ENCODE measurements at regions not wholly inside any gene's neighbourhood (a gene's known extent, or its start where the extent isn't known, plus 50 kb on each side); places are given as distances from the start of the nearest gene placed in this dataset.

DNA sequence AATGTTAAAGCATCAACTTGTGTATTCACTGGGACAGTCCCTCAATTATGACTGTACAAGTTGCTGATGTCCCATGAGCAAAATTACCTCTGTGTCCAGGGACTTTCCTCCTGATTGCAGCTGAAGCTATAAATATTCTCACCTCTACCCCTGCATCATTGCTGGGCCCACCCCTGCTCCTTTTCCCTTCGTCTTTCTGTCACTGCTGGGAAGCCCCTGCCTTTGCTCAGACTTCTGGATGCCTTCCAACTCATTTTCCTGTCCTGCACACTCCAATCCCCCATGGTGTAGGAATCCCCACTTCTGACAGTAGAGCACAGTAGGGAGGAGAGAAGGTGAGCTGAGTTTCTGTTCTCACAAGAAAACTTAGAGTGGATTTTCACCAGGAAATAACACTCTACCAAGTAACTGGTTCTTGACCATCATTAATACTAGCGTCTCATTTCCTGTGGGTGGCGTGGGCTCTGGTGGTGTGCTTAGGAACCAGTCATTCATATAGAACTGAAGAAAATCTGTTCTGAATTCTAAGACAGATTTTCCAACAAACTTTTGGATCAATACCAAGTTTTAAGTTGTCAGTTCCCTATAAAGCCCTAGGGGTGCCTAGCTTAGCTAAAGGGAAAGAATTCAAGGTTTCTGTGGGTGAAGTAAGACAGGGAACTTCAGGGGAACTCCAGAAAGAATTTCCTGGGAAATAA lies 136.2 kb upstream of the MED14 start:
- H3K27me3 ChIP-seq (ENCODE audit: low read depth, low read length) = no peaks in the 10 kb centered on the region
- H3K27ac ChIP-seq (ENCODE audit: low read length) = peak overlapping the region; percentile 95

DNA sequence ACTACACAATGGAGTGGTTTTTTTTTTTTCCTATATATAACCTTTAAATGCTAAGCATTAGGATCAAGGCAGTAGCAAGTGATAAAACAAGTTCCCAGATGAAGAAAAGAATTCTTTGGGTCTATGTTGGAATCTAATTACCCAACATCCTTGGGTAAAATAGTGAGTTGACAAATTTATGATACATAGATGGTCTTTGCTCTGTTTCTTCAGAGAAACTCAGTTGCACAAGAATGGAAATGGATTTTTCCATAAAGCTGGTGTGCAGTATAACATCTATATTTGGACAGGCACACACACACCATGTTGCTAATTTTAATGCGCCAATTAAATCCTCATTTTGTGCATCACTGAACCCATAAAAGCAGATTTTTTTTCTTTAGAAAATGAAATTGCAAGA lies 137.0 kb upstream of the MED14 start:
- Histone ChIP-seq H3K9ac (ENCODE audit: low read length) (peak overlapping the region; percentile 51; the same call in 1 of the 2 replicates), H3K27ac (ENCODE audit: low read length) (peak overlapping the region; percentile 95), H3K27me3 (ENCODE audit: low read depth, low read length) (no peaks in the 10 kb centered on the region), H4K20me1 (ENCODE audit: insufficient read depth, low read length) (no peaks in the 10 kb centered on the region), H3K36me3 (replicated peaks; ENCODE audit: low read depth, low read length) (no peaks in the 10 kb centered on the region), H3K79me2 (ENCODE audit: low read length) (no peaks in the 10 kb centered on the region), H3K4me2 (ENCODE audit: low read length) (peak overlapping the region; percentile 81), H3K9me3 (ENCODE audit: insufficient read depth, low read length) (no peaks in the 10 kb centered on the region), H3K4me1 (ENCODE audit: low read length) (peaks cover 26% of the 10 kb centered on the region), H2AFZ (ENCODE audit: low read depth, low read length) (no peak overlapping the region), H3K4me3 (ENCODE audit: low read length) (peak overlapping the region; percentile 53; the same call in 1 of the 2 replicates)
- TF ChIP-seq, protein P1, sequence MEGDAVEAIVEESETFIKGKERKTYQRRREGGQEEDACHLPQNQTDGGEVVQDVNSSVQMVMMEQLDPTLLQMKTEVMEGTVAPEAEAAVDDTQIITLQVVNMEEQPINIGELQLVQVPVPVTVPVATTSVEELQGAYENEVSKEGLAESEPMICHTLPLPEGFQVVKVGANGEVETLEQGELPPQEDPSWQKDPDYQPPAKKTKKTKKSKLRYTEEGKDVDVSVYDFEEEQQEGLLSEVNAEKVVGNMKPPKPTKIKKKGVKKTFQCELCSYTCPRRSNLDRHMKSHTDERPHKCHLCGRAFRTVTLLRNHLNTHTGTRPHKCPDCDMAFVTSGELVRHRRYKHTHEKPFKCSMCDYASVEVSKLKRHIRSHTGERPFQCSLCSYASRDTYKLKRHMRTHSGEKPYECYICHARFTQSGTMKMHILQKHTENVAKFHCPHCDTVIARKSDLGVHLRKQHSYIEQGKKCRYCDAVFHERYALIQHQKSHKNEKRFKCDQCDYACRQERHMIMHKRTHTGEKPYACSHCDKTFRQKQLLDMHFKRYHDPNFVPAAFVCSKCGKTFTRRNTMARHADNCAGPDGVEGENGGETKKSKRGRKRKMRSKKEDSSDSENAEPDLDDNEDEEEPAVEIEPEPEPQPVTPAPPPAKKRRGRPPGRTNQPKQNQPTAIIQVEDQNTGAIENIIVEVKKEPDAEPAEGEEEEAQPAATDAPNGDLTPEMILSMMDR (IDR thresholded peaks at IDR 0.05; ENCODE audit: low read depth, low read length) = no peak
- no peak for TF ChIP-seq EZH2phosphoT487 (IDR thresholded peaks at IDR 0.05; ENCODE audit: low read depth)

More for the DNA sequence above, 136.2 kb upstream of the MED14 start:
- peaks cover 31% of the 10 kb centered on the region for H3K4me1 ChIP-seq (ENCODE audit: low read length)
- peak overlapping the region; percentile 81 for H3K4me2 ChIP-seq (ENCODE audit: low read length)
- peak overlapping the region; percentile 51; the same call in 1 of the 2 replicates for H3K9ac ChIP-seq (ENCODE audit: low read length)
- H3K36me3 ChIP-seq (replicated peaks; ENCODE audit: low read depth, low read length) = no peaks in the 10 kb centered on the region
- no peaks in the 10 kb centered on the region for H3K79me2 ChIP-seq (ENCODE audit: low read length)
- TF ChIP-seq, protein P1 (IDR thresholded peaks at IDR 0.05; ENCODE audit: low read depth, low read length) = 0 out of 2 replicates have a peak, but pooled peaks have one; percentile 13
- no peak for TF ChIP-seq EZH2phosphoT487 (IDR thresholded peaks at IDR 0.05; ENCODE audit: low read depth)
- no peaks in the 10 kb centered on the region for H3K9me3 ChIP-seq (ENCODE audit: insufficient read depth, low read length)
- no peaks in the 10 kb centered on the region for H4K20me1 ChIP-seq (ENCODE audit: insufficient read depth, low read length)
- H3K4me3 ChIP-seq (ENCODE audit: low read length) = peak overlapping the region; percentile 53
- H2AFZ ChIP-seq (ENCODE audit: low read depth, low read length) = no peak overlapping the region

DNA sequence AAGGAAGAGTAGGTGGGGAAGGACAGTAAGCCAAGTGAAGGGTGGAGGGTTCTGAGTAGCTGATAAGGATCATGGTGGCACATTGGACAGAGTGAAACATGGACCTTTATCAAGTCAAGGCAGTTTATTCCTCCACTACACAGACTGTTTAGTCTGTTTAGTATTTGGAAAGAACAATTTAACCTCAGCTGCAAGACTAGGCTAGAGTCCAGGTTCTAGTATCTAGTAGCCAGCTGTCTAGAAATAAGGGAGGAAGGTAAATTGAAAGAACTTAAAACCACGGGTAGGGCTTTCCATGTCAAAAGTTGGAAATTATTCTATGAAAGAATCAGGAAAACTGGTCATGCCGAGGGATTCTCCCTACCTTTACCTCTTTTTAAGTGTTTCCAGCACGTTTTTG lies 140.1 kb upstream of the MED14 start:
- Histone ChIP-seq H3K27me3 (ENCODE audit: low read depth, low read length) (no peaks in the 10 kb centered on the region), H3K36me3 (replicated peaks; ENCODE audit: low read depth, low read length) (no peaks in the 10 kb centered on the region), H3K79me2 (ENCODE audit: low read length) (no peaks in the 10 kb centered on the region), H3K4me1 (ENCODE audit: low read length) (peaks cover 29% of the 10 kb centered on the region), H3K27ac (ENCODE audit: low read length) (no peak overlapping the region), H4K20me1 (ENCODE audit: insufficient read depth, low read length) (no peaks in the 10 kb centered on the region), H3K9ac (ENCODE audit: low read length) (no peak overlapping the region), H2AFZ (ENCODE audit: low read depth, low read length) (no peak overlapping the region), H3K4me3 (ENCODE audit: low read length) (no peak overlapping the region), H3K4me2 (ENCODE audit: low read length) (no peak overlapping the region), H3K9me3 (ENCODE audit: insufficient read depth, low read length) (no peaks in the 10 kb centered on the region)
- no peak for TF ChIP-seq EZH2phosphoT487 (IDR thresholded peaks at IDR 0.05; ENCODE audit: low read depth)
- TF ChIP-seq, protein P1 (IDR thresholded peaks at IDR 0.05; ENCODE audit: low read depth, low read length) = no peak

DNA sequence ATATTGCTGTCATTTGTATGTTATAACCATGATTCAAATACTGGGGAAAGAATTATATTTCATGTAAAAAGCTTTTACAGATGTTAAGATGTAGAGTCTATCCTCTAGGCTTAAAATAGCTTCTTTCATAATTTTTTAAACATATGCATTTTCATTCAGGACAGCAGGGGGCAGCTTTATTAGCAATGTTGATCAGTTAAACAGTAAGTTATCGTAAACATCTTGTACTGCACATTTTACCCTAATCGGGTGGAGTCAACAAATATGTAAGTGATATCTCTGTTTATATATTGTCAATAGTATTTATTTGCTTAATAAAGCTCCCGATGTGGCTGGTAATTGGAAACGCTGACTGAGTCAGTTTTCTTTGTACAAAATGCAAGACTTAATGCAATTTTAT lies 142.5 kb upstream of the MED14 start:
- Histone ChIP-seq H2AFZ (ENCODE audit: low read depth, low read length) (peak overlapping the region; percentile 83), H3K4me2 (ENCODE audit: low read length) (peak overlapping the region; percentile 60), H3K4me1 (ENCODE audit: low read length) (peaks cover 6% of the 10 kb centered on the region; the same call in 1 of the 2 replicates), H3K79me2 (ENCODE audit: low read length) (no peaks in the 10 kb centered on the region), H3K27ac (ENCODE audit: low read length) (no peak overlapping the region), H3K36me3 (replicated peaks; ENCODE audit: low read depth, low read length) (no peaks in the 10 kb centered on the region), H3K27me3 (ENCODE audit: low read depth, low read length) (no peaks in the 10 kb centered on the region), H4K20me1 (ENCODE audit: insufficient read depth, low read length) (no peaks in the 10 kb centered on the region), H3K4me3 (ENCODE audit: low read length) (peak overlapping the region; percentile 70), H3K9ac (ENCODE audit: low read length) (peak overlapping the region; percentile 42), H3K9me3 (ENCODE audit: insufficient read depth, low read length) (no peaks in the 10 kb centered on the region)
- TF ChIP-seq EZH2phosphoT487 (IDR thresholded peaks at IDR 0.05; ENCODE audit: low read depth) = no peak
- TF ChIP-seq, protein P1 (IDR thresholded peaks at IDR 0.05; ENCODE audit: low read depth, low read length) = peak; percentile 62
